Adrenal gland (tissue), 9 donors: ENCODE measurements at regions not wholly inside any gene's neighbourhood (a gene's known extent, or its start where the extent isn't known, plus 50 kb on each side); places are given as distances from the start of the nearest gene placed in this dataset.

Experiments
- DNase-seq, 7 donors: peaks; one replicate each; pipeline ENCODE4 v3.0.0-alpha.2; 2019 to 2020
- H3K27ac ChIP-seq, 5 donors: fragments of 200-600 bp; sonication (generic) in 4 of 5; 1 replicate in 3 of 5; 2 replicates in 2 of 5; pipeline versions ENCODE4 v1.5.1 to v1.8.0; 2016 to 2020; ENCODE audit warnings: mild to moderate bottlenecking in 1 of 5
- H3K27me3 ChIP-seq: fragments of 200-600 bp; 2 replicates; pipeline ENCODE4 v1.8.0; 2021
- H3K36me3 ChIP-seq, 2 donors: fragments of 200-600 bp; replicated peaks in 1 of 2; 1 replicate in 1 of 2; 2 replicates in 1 of 2; pipeline versions ENCODE4 v1.5.1 to v1.8.0; 2018 to 2022
- H3K4me1 ChIP-seq, 2 donors: fragments of 200-600 bp; replicated peaks in 1 of 2; 1 replicate in 1 of 2; 2 replicates in 1 of 2; pipeline versions ENCODE4 v1.5.1 to v1.8.0; 2018 to 2021
- H3K4me3 ChIP-seq, 4 donors: fragments of 200-600 bp; sonication (generic) in 3 of 4; one replicate each; pipeline ENCODE4 v1.5.1; 2016 to 2018
- H3K9me3 ChIP-seq, 3 donors: fragments of 200-600 bp; sonication (generic) in 1 of 3; replicated peaks in 1 of 3; 1 replicate in 2 of 3; 2 replicates in 1 of 3; pipeline versions ENCODE4 v1.5.1 to v1.8.0; 2016 to 2021
- POLR2A ChIP-seq, 2 donors: fragments of 450-650 bp; IDR thresholded peaks; one replicate each; pipeline ENCODE4 v1.6.1; 2017; ENCODE audit warnings: antibody characterized with exemption in 2 of 2, mild to moderate bottlenecking in 2 of 2, moderate library complexity in 1 of 2
- WGBS, 4 donors: extraction: QIAGEN DNeasy Blood & Tissue Kit in 2 of 4; methylation state at CpG; one replicate each; pipeline versions ENCODE4 v1.1.5 to v1.1.7; 2013 to 2017; 5-methylcytosine and 5-hydroxymethylcytosine counted together
- intact Hi-C, 2 donors: fragments of 100-400 bp; cut with DNase I; formaldehyde crosslinking; loops; one replicate each; pipeline versions ENCODE4 v1.14.1 to v1.15.0; 2022 to 2023
- TF ChIP-seq, protein P1 (sequence below), 6 experiments: fragments of 450-650 bp in 4 of 6; fragments of 200-600 bp in 2 of 6; sonication (generic) in 1 of 6; IDR thresholded peaks; 1 replicate in 5 of 6; 2 replicates in 1 of 6; pipeline versions ENCODE4 v1.5.1 to v1.8.0; 2016 to 2021; ENCODE audit warnings: antibody characterized with exemption in 6 of 6, mild to moderate bottlenecking in 2 of 6, moderate library complexity in 1 of 6
- donor health status: healthy with polysubstance abuse.
- donor health status: Bipolar disorder and iron deficiency.
- donor health status: DM: yes; HTN: yes; CAD: no.
- donor health status: DM: no; HTN: no; CAD: no.
- donor health status: DM: no; HTN: no; CAD: no.

DNA sequence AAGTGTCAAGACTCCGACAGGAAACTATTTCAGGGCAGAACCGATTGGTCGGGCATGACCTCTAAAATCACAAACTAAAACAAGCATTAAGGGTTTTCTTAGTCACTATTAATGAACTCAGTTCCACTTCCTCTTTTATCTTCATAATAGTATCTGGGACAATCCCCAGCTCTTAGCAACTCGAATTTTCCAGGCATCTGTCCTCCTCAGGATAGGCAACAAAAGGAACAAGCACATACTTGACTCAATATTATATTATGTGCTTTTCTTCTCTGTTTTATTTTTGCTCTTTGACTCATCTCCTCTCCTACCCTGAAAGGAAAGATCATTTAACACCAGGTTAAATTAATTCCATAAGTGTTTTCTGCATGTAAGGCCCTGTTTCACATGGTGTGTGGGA lies 638.3 kb upstream of the TBX3 start:
- Histone ChIP-seq H3K27me3 (no peaks in the 10 kb centered on the region), H3K4me3 (no peak overlapping the region), H3K4me1 (peaks cover 3 to 22% of the 10 kb centered on the region in 2 donors), H3K9me3 (no peaks in the 10 kb centered on the region), H3K36me3 (no peaks in the 10 kb centered on the region), H3K27ac (peak overlapping the region in 3 of 5 donors; percentile 11 to 89 (median 23))
- TF ChIP-seq, protein P1, sequence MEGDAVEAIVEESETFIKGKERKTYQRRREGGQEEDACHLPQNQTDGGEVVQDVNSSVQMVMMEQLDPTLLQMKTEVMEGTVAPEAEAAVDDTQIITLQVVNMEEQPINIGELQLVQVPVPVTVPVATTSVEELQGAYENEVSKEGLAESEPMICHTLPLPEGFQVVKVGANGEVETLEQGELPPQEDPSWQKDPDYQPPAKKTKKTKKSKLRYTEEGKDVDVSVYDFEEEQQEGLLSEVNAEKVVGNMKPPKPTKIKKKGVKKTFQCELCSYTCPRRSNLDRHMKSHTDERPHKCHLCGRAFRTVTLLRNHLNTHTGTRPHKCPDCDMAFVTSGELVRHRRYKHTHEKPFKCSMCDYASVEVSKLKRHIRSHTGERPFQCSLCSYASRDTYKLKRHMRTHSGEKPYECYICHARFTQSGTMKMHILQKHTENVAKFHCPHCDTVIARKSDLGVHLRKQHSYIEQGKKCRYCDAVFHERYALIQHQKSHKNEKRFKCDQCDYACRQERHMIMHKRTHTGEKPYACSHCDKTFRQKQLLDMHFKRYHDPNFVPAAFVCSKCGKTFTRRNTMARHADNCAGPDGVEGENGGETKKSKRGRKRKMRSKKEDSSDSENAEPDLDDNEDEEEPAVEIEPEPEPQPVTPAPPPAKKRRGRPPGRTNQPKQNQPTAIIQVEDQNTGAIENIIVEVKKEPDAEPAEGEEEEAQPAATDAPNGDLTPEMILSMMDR (IDR thresholded peaks at IDR 0.05) = no peak
- peak in 2 of 7 donors; percentile 19 to 57 for DNase-seq
- 17 to 52% (median 32%) methylated on average over 4 of the region's 4 CpGs for WGBS, 4 donors
- intact Hi-C loops = no loop called here

DNA sequence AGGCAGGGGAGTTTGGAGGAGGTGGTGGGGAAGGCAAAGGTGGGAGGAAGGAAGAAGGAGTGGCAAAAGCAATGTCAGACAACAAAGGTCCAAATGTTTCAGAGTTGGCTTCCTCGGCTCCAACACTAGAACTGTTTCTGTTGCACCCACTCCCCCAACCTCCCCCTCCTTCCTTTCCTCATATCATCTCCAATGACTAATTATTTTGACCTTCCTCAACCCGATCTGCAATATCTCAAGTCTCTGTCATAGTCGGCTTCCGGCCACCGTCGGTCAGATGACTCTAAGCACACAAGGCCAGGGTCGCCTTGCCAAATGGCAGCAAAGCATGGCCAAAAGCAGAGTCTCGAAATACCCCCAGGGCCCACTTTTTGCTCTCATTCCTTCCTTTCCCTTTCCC lies 637.0 kb upstream of the TBX3 start:
- WGBS, 4 donors = 8 to 27% (median 21%) methylated on average over 8 of the region's 8 CpGs

DNA sequence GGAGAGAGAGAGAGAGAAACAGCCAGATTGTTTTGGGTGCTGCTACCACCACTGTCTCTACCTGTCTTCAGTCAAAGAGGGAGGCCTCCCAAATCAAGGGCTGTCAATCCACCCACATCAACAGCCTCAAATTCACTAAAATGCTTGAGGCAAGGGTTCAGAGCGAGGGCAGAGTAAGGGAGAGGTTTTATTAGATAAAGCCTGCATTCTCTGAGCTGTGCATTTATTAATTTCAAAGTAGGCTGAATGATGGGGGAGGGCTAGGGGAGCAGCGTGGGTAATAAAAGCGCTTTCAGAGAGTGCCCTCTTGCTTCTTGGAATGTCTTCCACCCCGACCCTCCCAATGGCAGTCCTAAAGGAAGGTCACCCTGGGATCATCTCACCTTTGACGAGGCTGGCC lies 636.5 kb upstream of the TBX3 start:
- peak overlapping the region; percentile 15 to 93 (median 88) for H3K27ac ChIP-seq
- peaks cover 3 to 22% of the 10 kb centered on the region in 2 donors for H3K4me1 ChIP-seq
- no peaks in the 10 kb centered on the region for H3K9me3 ChIP-seq
- WGBS, 4 donors = 15 to 50% (median 33%) methylated on average over 5 of the region's 5 CpGs
- DNase-seq = peak in 2 of 7 donors; percentile 34 to 40
- H3K36me3 ChIP-seq = no peaks in the 10 kb centered on the region
- TF ChIP-seq, protein P1 (IDR thresholded peaks at IDR 0.05) = no peak
- TF ChIP-seq POLR2A (IDR thresholded peaks at IDR 0.05) = no peak
- H3K27me3 ChIP-seq = no peaks in the 10 kb centered on the region
- intact Hi-C loops = no loop called here
- H3K4me3 ChIP-seq = peak overlapping the region in 1 of 4 donors; percentile 47

More for the DNA sequence above, 637.0 kb upstream of the TBX3 start:
- H3K9me3 ChIP-seq = no peaks in the 10 kb centered on the region
- H3K27ac ChIP-seq = peak overlapping the region; percentile 63 to 93 (median 88)
- peaks cover 3 to 22% of the 10 kb centered on the region in 2 donors for H3K4me1 ChIP-seq
- TF ChIP-seq, protein P1 (IDR thresholded peaks at IDR 0.05) = no peak
- peak in 1 of 2 donors; percentile 89 for TF ChIP-seq POLR2A (IDR thresholded peaks at IDR 0.05)
- DNase-seq = peak; percentile 82 to 95 (median 94)
- no peaks in the 10 kb centered on the region for H3K27me3 ChIP-seq
- no peaks in the 10 kb centered on the region for H3K36me3 ChIP-seq
- intact Hi-C loops = no loop called here
- peak overlapping the region in 1 of 4 donors; percentile 47 for H3K4me3 ChIP-seq

DNA sequence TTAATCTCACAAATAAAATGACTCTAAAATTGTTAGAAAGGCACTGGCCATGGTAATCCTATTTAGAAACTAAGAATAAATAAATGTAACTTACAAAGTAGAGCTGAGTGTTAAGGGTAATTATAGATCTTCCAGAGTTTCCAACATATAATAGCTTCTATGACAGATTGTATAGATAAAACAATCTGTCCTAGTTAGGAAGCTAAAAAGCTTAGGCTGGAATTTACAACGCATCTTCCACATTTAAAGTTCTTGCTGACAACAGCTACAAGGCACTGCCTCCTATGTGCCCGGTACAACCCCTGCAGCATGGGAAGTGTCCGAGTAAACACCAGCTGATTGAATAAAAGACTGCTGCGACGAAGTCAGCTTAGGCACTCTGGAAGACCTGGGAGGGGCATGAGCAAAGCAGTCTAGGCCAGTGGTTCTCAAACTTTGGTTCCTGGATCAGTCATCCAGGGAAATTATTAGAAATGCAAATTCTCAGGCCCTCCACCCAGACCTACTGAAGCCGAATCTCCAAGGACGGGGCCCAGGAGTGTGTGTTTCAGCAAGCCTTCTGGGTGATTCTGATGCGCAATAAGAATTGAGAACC lies 635.6 kb upstream of the TBX3 start:
- Histone ChIP-seq H3K4me1 (peaks cover 3 to 20% of the 10 kb centered on the region in 2 donors), H3K36me3 (no peaks in the 10 kb centered on the region), H3K27ac (peak overlapping the region; percentile 15 to 93 (median 88)), H3K4me3 (peak overlapping the region in 1 of 4 donors; percentile 47), H3K27me3 (no peaks in the 10 kb centered on the region), H3K9me3 (no peaks in the 10 kb centered on the region)
- intact Hi-C loops = no loop called here
- peak; percentile 22 to 79 for TF ChIP-seq POLR2A (IDR thresholded peaks at IDR 0.05)
- TF ChIP-seq, protein P1 (IDR thresholded peaks at IDR 0.05) = no peak
- DNase-seq = peak; percentile 34 to 75 (median 63)
- WGBS, 4 donors = 37 to 61% (median 50%) methylated on average over 8 of the region's 8 CpGs
